Osteocyte (in vitro differentiated cells): ENCODE measurements at regions not wholly inside any gene's neighbourhood (a gene's known extent, or its start where the extent isn't known, plus 50 kb on each side); places are given as distances from the start of the nearest gene placed in this dataset.

Experiments
- DNase-seq: peaks from one replicate; pipeline ENCODE4 v3.0.0; 2021; ENCODE audit warnings: mixed read lengths; ENCODE audit not compliant: unreplicated experiment; ENCODE audit errors: extremely low spot score
- H3K27ac Mint-ChIP-seq: one replicate; pipeline ENCODE4 v1.8.0; 2021; ENCODE audit warnings: mild to moderate bottlenecking, mixed read lengths; ENCODE audit not compliant: unreplicated experiment
- H3K27me3 Mint-ChIP-seq: one replicate; pipeline ENCODE4 v1.8.0; 2021; ENCODE audit warnings: mixed read lengths; ENCODE audit not compliant: unreplicated experiment
- H3K36me3 Mint-ChIP-seq: one replicate; pipeline ENCODE4 v1.8.0; 2021; ENCODE audit warnings: mixed read lengths; ENCODE audit not compliant: unreplicated experiment
- H3K4me1 Mint-ChIP-seq: one replicate; pipeline ENCODE4 v1.8.0; 2021; ENCODE audit warnings: mixed read lengths; ENCODE audit not compliant: unreplicated experiment
- H3K4me3 Mint-ChIP-seq: one replicate; pipeline ENCODE4 v1.8.0; 2021; ENCODE audit warnings: mild to moderate bottlenecking, moderate library complexity, mixed read lengths; ENCODE audit not compliant: unreplicated experiment
- H3K9me3 Mint-ChIP-seq: one replicate; pipeline ENCODE4 v1.8.0; 2021; ENCODE audit warnings: mixed read lengths; ENCODE audit not compliant: unreplicated experiment
- TF ChIP-seq, protein P1 (sequence below): fragments of 200-600 bp; sonication (generic); IDR thresholded peaks from 2 replicates; pipeline ENCODE4 v1.5.0; 2021; ENCODE audit warnings: antibody characterized with exemption, mild to moderate bottlenecking, moderate library complexity

DNA sequence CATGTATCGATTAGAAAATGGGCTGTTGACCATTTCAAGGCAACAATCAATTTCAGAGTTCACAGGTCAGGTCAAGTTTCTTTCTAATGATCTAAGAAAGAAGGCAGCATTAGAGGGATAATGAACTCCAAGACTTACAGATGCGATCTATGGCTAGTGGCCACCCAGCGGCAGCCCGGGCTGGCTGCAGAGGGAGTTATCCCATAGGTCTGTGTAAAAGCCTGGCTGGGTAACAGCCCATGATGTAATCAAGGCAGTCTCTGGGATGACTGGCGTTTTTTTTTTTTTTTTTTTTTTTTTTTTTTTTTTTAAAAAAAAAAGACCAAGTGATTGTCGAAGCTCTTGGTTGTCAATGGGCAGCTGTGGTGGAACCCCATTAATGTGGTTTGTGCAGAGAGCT, 171.1 kb upstream of the SKOR2 start:
- Mint-ChIP-seq H3K4me1 (no peaks in the 10 kb centered on the region), H3K27me3 (peaks cover 3% of the 10 kb centered on the region), H3K4me3 (no peak overlapping the region), H3K9me3 (no peaks in the 10 kb centered on the region), H3K27ac (no peak overlapping the region), H3K36me3 (no peaks in the 10 kb centered on the region)
- TF ChIP-seq, protein P1, sequence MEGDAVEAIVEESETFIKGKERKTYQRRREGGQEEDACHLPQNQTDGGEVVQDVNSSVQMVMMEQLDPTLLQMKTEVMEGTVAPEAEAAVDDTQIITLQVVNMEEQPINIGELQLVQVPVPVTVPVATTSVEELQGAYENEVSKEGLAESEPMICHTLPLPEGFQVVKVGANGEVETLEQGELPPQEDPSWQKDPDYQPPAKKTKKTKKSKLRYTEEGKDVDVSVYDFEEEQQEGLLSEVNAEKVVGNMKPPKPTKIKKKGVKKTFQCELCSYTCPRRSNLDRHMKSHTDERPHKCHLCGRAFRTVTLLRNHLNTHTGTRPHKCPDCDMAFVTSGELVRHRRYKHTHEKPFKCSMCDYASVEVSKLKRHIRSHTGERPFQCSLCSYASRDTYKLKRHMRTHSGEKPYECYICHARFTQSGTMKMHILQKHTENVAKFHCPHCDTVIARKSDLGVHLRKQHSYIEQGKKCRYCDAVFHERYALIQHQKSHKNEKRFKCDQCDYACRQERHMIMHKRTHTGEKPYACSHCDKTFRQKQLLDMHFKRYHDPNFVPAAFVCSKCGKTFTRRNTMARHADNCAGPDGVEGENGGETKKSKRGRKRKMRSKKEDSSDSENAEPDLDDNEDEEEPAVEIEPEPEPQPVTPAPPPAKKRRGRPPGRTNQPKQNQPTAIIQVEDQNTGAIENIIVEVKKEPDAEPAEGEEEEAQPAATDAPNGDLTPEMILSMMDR = no peak
- DNase-seq = no peak

DNA sequence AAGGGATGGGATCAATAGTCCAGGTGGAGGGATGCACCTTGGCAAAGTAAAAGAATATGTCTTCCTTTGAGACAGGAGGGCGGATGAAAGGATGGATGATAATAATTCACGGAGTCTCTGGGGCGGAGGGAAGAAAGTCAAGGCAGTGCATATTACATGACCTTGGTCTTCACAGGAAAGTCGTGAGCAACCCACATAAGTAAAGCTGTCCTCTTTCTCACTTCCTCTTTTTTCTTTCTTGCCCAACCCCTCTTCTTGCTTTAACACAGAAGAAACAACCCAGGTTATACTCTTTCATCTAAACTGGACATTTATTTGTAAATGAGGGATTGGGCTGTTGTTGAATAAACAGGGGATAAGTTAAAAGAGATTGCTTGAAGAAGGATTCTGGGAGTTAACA, 168.7 kb upstream of the SKOR2 start:
- no peak overlapping the region for H3K4me3 Mint-ChIP-seq
- TF ChIP-seq, protein P1 = no peak
- H3K27ac Mint-ChIP-seq = no peak overlapping the region
- H3K36me3 Mint-ChIP-seq = no peaks in the 10 kb centered on the region
- no peaks in the 10 kb centered on the region for H3K9me3 Mint-ChIP-seq
- H3K4me1 Mint-ChIP-seq = no peaks in the 10 kb centered on the region
- peaks cover 3% of the 10 kb centered on the region for H3K27me3 Mint-ChIP-seq
- no peak for DNase-seq

DNA sequence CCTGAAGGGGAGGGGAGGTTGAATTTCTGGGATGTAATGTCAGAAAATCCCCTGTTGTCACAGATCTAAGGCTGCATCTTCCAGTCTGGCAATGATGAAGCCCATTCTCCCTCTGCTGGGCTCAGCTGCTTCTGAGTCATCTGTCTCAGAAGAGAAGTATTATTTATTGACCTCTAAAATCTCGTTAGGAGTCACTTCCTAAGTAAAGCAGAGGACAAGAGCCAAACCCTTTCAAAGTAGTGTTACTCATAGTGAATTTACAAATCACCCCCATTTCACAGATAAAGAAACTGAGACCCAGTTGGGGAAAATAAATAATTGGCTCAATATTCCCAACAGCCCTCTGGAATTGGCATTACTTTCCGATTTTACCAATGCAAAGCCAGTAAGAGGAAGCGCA, 167.3 kb upstream of the SKOR2 start:
- H3K4me3 Mint-ChIP-seq = no peak overlapping the region
- no peaks in the 10 kb centered on the region for H3K9me3 Mint-ChIP-seq
- H3K27me3 Mint-ChIP-seq = peaks cover 3% of the 10 kb centered on the region
- no peak overlapping the region for H3K27ac Mint-ChIP-seq
- TF ChIP-seq, protein P1 = no peak
- no peaks in the 10 kb centered on the region for H3K4me1 Mint-ChIP-seq
- no peaks in the 10 kb centered on the region for H3K36me3 Mint-ChIP-seq
- no peak for DNase-seq

- Mint-ChIP-seq H3K9me3 (no peaks in the 10 kb centered on the region), H3K36me3 (no peaks in the 10 kb centered on the region), H3K27ac (no peak overlapping the region), H3K4me3 (no peak overlapping the region), H3K27me3 (peaks cover 3% of the 10 kb centered on the region), H3K4me1 (no peaks in the 10 kb centered on the region)
- DNase-seq = no peak
- TF ChIP-seq, protein P1 = no peak
Observed at GRCh38 chr18:47417807-47418206, 166.3 kb upstream of the SKOR2 start.

- no peak for DNase-seq
- Mint-ChIP-seq H3K9me3 (no peaks in the 10 kb centered on the region), H3K27me3 (peaks cover 3% of the 10 kb centered on the region), H3K27ac (no peak overlapping the region), H3K4me3 (no peak overlapping the region), H3K4me1 (no peaks in the 10 kb centered on the region), H3K36me3 (no peaks in the 10 kb centered on the region)
- TF ChIP-seq, protein P1 = no peak
Observed at GRCh38 chr18:47415881-47416280, 164.4 kb upstream of the SKOR2 start.
